Endothelial cell of umbilical vein (primary cell): ENCODE measurements at regions not wholly inside any gene's neighbourhood (a gene's known extent, or its start where the extent isn't known, plus 50 kb on each side); places are given as distances from the start of the nearest gene placed in this dataset.

Source experiments
- BruUV-seq: library from RNA; stranded (reverse); fragments of 400-500 nt; replicated peaks from 2 replicates; lab custom pipeline; 2021; lab: Mats Ljungman, UMichigan
- CTCF ChIA-PET: fragments of 300-600, 350-600 bp; sonication (Branson Sonifier 250); formaldehyde crosslinking; loops from one replicate; lab custom pipeline; 2021; ENCODE audit warnings: antibody characterized with exemption, inconsistent platforms; lab: Charles Lee
- POLR2A ChIA-PET: fragments of 300-600, 350-600 bp; sonication (Branson Sonifier 250); formaldehyde crosslinking; loops from one replicate; lab custom pipeline; 2021; ENCODE audit warnings: antibody characterized with exemption, inconsistent platforms; lab: Charles Lee
- DNase-seq: peaks from one replicate; pipeline ENCODE4 v3.0.0-alpha.2; 2011; ENCODE audit warnings: low read depth, low spot score
- FAIRE-seq: peaks from 2 replicates; lab custom pipeline; 2011; peaks lifted over from hg19 to GRCh38; lab: Jason Lieb, UNC
- H2AFZ ChIP-seq: 2 replicates; pipeline ENCODE4 v1.6.0; 2012; ENCODE audit warnings: low read depth, low read length, control low read depth, inconsistent platforms
- H3K27ac ChIP-seq: 2 replicates; pipeline ENCODE4 v1.5.1; 2011; ENCODE audit warnings: low read depth, mild to moderate bottlenecking, control low read depth, low read length, moderate library complexity; ENCODE audit not compliant: insufficient read depth
- H3K27me3 ChIP-seq, 2 experiments: 2 replicates each; pipeline versions ENCODE4 v1.6.0 to v1.6.1; 2011; ENCODE audit warnings: low read length in 2 of 2, mixed read lengths in 1 of 2; ENCODE audit not compliant: control insufficient read depth in 2 of 2, insufficient read depth in 2 of 2
- H3K36me3 ChIP-seq, 2 experiments: 2 replicates in 1 of 2; 3 replicates in 1 of 2; pipeline ENCODE4 v1.5.1; 2011; ENCODE audit warnings: low read length in 2 of 2, mild to moderate bottlenecking in 1 of 2, moderate library complexity in 1 of 2; ENCODE audit not compliant: control insufficient read depth in 2 of 2, insufficient read depth in 2 of 2; ENCODE audit errors: extremely low read depth in 1 of 2
- H3K4me1 ChIP-seq: 3 replicates; pipeline ENCODE4 v1.5.1; 2011; ENCODE audit warnings: mild to moderate bottlenecking, low read length; ENCODE audit not compliant: control insufficient read depth, insufficient read depth; ENCODE audit errors: extremely low read depth
- H3K4me2 ChIP-seq: 2 replicates; pipeline ENCODE4 v1.6.1; 2011; ENCODE audit warnings: low read length, control low read depth, mixed read lengths; ENCODE audit not compliant: insufficient read depth
- H3K4me3 ChIP-seq, 3 experiments: fragments of 200-600 bp in 1 of 3; sonication (generic), shearing (Covaris generic) in 1 of 3; replicated peaks in 1 of 3; 2 replicates each; pipeline ENCODE4 v1.5.1; 2011 to 2016; ENCODE audit warnings: control low read depth in 3 of 3, low read length in 3 of 3, mild to moderate bottlenecking in 2 of 3, inconsistent platforms in 1 of 3, low read depth in 1 of 3, moderate library complexity in 1 of 3; ENCODE audit not compliant: insufficient read depth in 1 of 3
- H3K79me2 ChIP-seq: 2 replicates; pipeline ENCODE4 v1.6.0; 2012; ENCODE audit warnings: low read length, inconsistent platforms; ENCODE audit not compliant: control insufficient read depth, insufficient read depth
- H3K9ac ChIP-seq: replicated peaks from 2 replicates; pipeline ENCODE3; 2011; ENCODE audit warnings: low read length, control low read depth; ENCODE audit not compliant: insufficient read depth; ENCODE audit errors: extremely low read depth
- H3K9me1 ChIP-seq: replicated peaks from 3 replicates; pipeline ENCODE4 v1.6.0; 2011; ENCODE audit warnings: mild to moderate bottlenecking, low read length; ENCODE audit not compliant: control insufficient read depth, insufficient read depth; ENCODE audit errors: extremely low read depth
- H3K9me3 ChIP-seq: replicated peaks from 2 replicates; pipeline ENCODE4 v1.5.1; 2012; ENCODE audit warnings: low read length, inconsistent platforms; ENCODE audit not compliant: control insufficient read depth, insufficient read depth
- H4K20me1 ChIP-seq: replicated peaks from 2 replicates; pipeline ENCODE3; 2011; ENCODE audit warnings: mild to moderate bottlenecking, low read length; ENCODE audit not compliant: control insufficient read depth, insufficient read depth; ENCODE audit errors: extremely low read depth
- CTCF ChIP-seq, 2 donors: IDR thresholded peaks; 1 replicate in 1 of 2; 2 replicates in 1 of 2; pipeline ENCODE4 v1.5.1; 2011; ENCODE audit warnings: low read length in 2 of 2, mild to moderate bottlenecking in 2 of 2, moderate library complexity in 2 of 2, control low read depth in 1 of 2, inconsistent platforms in 1 of 2, low read depth in 1 of 2; ENCODE audit not compliant: insufficient read depth in 1 of 2; ENCODE audit errors: extremely low read depth in 1 of 2
- EZH2 ChIP-seq: IDR thresholded peaks from 2 replicates; pipeline ENCODE4 v1.6.1; 2012; ENCODE audit warnings: borderline replicate concordance, low read depth, mild to moderate bottlenecking, moderate library complexity, low read length, inconsistent platforms; ENCODE audit not compliant: severe bottlenecking
- FOS ChIP-seq: IDR thresholded peaks from 2 replicates; pipeline ENCODE4 v1.6.1; 2011; ENCODE audit warnings: mild to moderate bottlenecking, low read length, moderate library complexity, borderline replicate concordance; ENCODE audit not compliant: insufficient read depth
- GATA2 ChIP-seq: IDR thresholded peaks from 2 replicates; pipeline ENCODE4 v1.7.0; 2011; ENCODE audit warnings: low read depth, mild to moderate bottlenecking, moderate library complexity, mixed read lengths, low read length; ENCODE audit not compliant: insufficient read length, insufficient read depth
- JUN ChIP-seq: IDR thresholded peaks from 2 replicates; pipeline ENCODE4 v1.6.1; 2011; ENCODE audit warnings: borderline replicate concordance, low read depth; ENCODE audit not compliant: insufficient read length, insufficient read depth
- MAX ChIP-seq: IDR thresholded peaks from 2 replicates; pipeline ENCODE4 v1.6.1; 2011; ENCODE audit not compliant: insufficient read depth, insufficient read length
- MYC ChIP-seq: IDR thresholded peaks from one replicate; pipeline ENCODE4 v1.6.1; 2011; ENCODE audit warnings: mild to moderate bottlenecking, low read depth, low read length
- POLR2A ChIP-seq: IDR thresholded peaks from 2 replicates; pipeline ENCODE4 v1.6.1; 2012; ENCODE audit warnings: low read depth, mild to moderate bottlenecking, control low read depth, low read length
- POLR2AphosphoS5 ChIP-seq: IDR thresholded peaks from 2 replicates; pipeline ENCODE4 v1.6.1; 2012; ENCODE audit warnings: low read depth, mild to moderate bottlenecking, control low read depth, low read length, moderate library complexity; ENCODE audit not compliant: insufficient read depth
- dilution Hi-C: fragments of 300-500 bp; cut with MboI; formaldehyde crosslinking; loops from one replicate; pipeline ENCODE4 v1.15.0; 2019; ENCODE audit warnings: low sequenced_read_pairs; ENCODE audit not compliant: extremely low pct_ligation_motif_present
- intact Hi-C: fragments of 100-400 bp; cut with micrococcal nuclease; formaldehyde crosslinking; loops from one replicate; pipeline ENCODE4 v1.10.0; 2022

- dilution Hi-C loops = no loop called here
- FAIRE-seq (no peak), DNase-seq (no peak)
- Histone ChIP-seq H3K4me2 (no peak overlapping the region), H3K4me1 (no peaks in the 10 kb centered on the region), H2AFZ (no peak overlapping the region), H3K79me2 (no peaks in the 10 kb centered on the region), H3K9ac (no peak overlapping the region), H4K20me1 (no peaks in the 10 kb centered on the region), H3K4me3 (no peak overlapping the region), H3K9me3 (no peaks in the 10 kb centered on the region), H3K27me3 (no peaks in the 10 kb centered on the region), H3K9me1 (no peaks in the 10 kb centered on the region), H3K27ac (no peak overlapping the region), H3K36me3 (no peaks in the 10 kb centered on the region)
- intact Hi-C loops = no loop called here
- no TSS peak for BruUV-seq
- ChIA-PET CTCF (interaction anchor here (1.5 kb wide), 1 partner anchor 756 kb away, joined by 4 read pairs; no protein-coding TSS in a partner anchor), POLR2A (no interaction called here)
- TF ChIP-seq FOS = no peak
- TF ChIP-seq JUN = no peak
- no peak for TF ChIP-seq GATA2
- no peak for TF ChIP-seq EZH2
- no peak for TF ChIP-seq POLR2A
- TF ChIP-seq POLR2AphosphoS5 = no peak
Measured at GRCh38 chr1:29624320-29625083, 388.2 kb downstream of the PTPRU start.

- Histone ChIP-seq H3K79me2 (no peaks in the 10 kb centered on the region), H3K9ac (no peak overlapping the region), H2AFZ (no peak overlapping the region), H3K9me3 (no peaks in the 10 kb centered on the region), H3K4me3 (no peak overlapping the region), H3K9me1 (no peaks in the 10 kb centered on the region), H3K4me1 (no peaks in the 10 kb centered on the region), H4K20me1 (no peaks in the 10 kb centered on the region), H3K4me2 (no peak overlapping the region), H3K27me3 (no peaks in the 10 kb centered on the region), H3K36me3 (no peaks in the 10 kb centered on the region), H3K27ac (no peak overlapping the region)
- ChIA-PET CTCF (no interaction called here), POLR2A (no interaction called here)
- BruUV-seq = no TSS peak
- no peak for DNase-seq
- intact Hi-C loops (no loop called here), dilution Hi-C loops (no loop called here)
- TF ChIP-seq JUN = no peak
- no peak for TF ChIP-seq FOS
- no peak for TF ChIP-seq MYC
- no peak for TF ChIP-seq POLR2A
- no peak for TF ChIP-seq POLR2AphosphoS5
- TF ChIP-seq EZH2 = no peak
- TF ChIP-seq MAX = no peak
- TF ChIP-seq GATA2 = no peak
- no peak for TF ChIP-seq CTCF (IDR thresholded peaks at IDR 0.05; ENCODE audit: extremely low read depth in 1 of 2, insufficient read depth in 1 of 2, low read depth in 1 of 2, low read length in 2 of 2)
- no peak for FAIRE-seq
Measured at GRCh38 chr1:29623501-29623900, 387.2 kb downstream of the PTPRU start.
